GM23338 (cell line): ENCODE measurements at regions not wholly inside any gene's neighbourhood (a gene's known extent, or its start where the extent isn't known, plus 50 kb on each side); places are given as distances from the start of the nearest gene placed in this dataset.

Experiments
- ATAC-seq: fragments of 200-7000 bp; cut with Tn5 transposase; 3 replicates; pipeline ENCODE4 v1.9.1; 2020
- DNase-seq: peaks from one replicate; pipeline ENCODE4 v3.0.0-alpha.2; 2015; ENCODE audit warnings: low spot score
- H2AFZ ChIP-seq: fragments of 200-600 bp; sonication (generic); 2 replicates; pipeline ENCODE4 v1.8.0; 2016; ENCODE audit warnings: antibody characterized with exemption, mild to moderate bottlenecking, moderate library complexity
- H3F3A ChIP-seq: fragments of 200-600 bp; sonication (generic); replicated peaks from 2 replicates; pipeline ENCODE4 v1.8.0; 2017; ENCODE audit warnings: antibody characterized with exemption, mixed run types, low read depth
- H3K27ac ChIP-seq: fragments of 200-600 bp; sonication (generic); 2 replicates; pipeline ENCODE4 v1.6.1; 2016; ENCODE audit warnings: low read depth
- H3K27me3 ChIP-seq: fragments of 200-600 bp; sonication (generic); 2 replicates; pipeline ENCODE4 v1.8.0; 2016; ENCODE audit warnings: mild to moderate bottlenecking, mixed run types, moderate library complexity; ENCODE audit not compliant: insufficient read depth
- H3K36me3 ChIP-seq: fragments of 200-600 bp; sonication (generic); 2 replicates; pipeline ENCODE4 v1.8.0; 2016; ENCODE audit warnings: mild to moderate bottlenecking; ENCODE audit not compliant: insufficient read depth
- H3K4me1 ChIP-seq: fragments of 200-600 bp; sonication (generic); 2 replicates; pipeline ENCODE4 v1.8.0; 2016; ENCODE audit warnings: mild to moderate bottlenecking, moderate library complexity; ENCODE audit not compliant: insufficient read depth
- H3K4me2 ChIP-seq: fragments of 200-600 bp; sonication (generic); 2 replicates; pipeline ENCODE4 v1.7.1; 2017; ENCODE audit warnings: mixed run types
- H3K4me3 ChIP-seq: fragments of 200-600 bp; sonication (generic); 2 replicates; pipeline ENCODE4 v1.6.1; 2016; ENCODE audit warnings: mixed run types
- H3K79me2 ChIP-seq: fragments of 200-600 bp; sonication (generic); replicated peaks from 2 replicates; pipeline ENCODE4 v1.8.0; 2017; ENCODE audit warnings: mild to moderate bottlenecking; ENCODE audit not compliant: insufficient read depth
- H3K9me2 ChIP-seq: fragments of 200-600 bp; sonication (generic); 2 replicates; pipeline ENCODE4 v1.8.0; 2017; ENCODE audit not compliant: insufficient read depth
- H4K20me1 ChIP-seq: fragments of 200-600 bp; sonication (generic); replicated peaks from 2 replicates; pipeline ENCODE4 v1.8.0; 2017; ENCODE audit warnings: mild to moderate bottlenecking; ENCODE audit not compliant: insufficient read depth
- H3K27ac Mint-ChIP-seq: 2 replicates; pipeline ENCODE4 v1.8.0; 2020; ENCODE audit warnings: inconsistent platforms, mild to moderate bottlenecking, moderate library complexity, mixed read lengths
- H3K27me3 Mint-ChIP-seq: 3 replicates; pipeline ENCODE4 v1.8.0; 2022; ENCODE audit warnings: low read depth, mild to moderate bottlenecking, moderate library complexity, mixed read lengths, inconsistent platforms; ENCODE audit not compliant: insufficient read depth, poor library complexity
- H3K36me3 Mint-ChIP-seq: 3 replicates; pipeline ENCODE4 v1.8.0; 2021; ENCODE audit warnings: low read depth, mild to moderate bottlenecking, inconsistent platforms, moderate library complexity, mixed read lengths
- H3K4me1 Mint-ChIP-seq: 3 replicates; pipeline ENCODE4 v1.8.0; 2020; ENCODE audit warnings: mild to moderate bottlenecking, inconsistent platforms, mixed read lengths
- H3K4me3 Mint-ChIP-seq: 3 replicates; pipeline ENCODE4 v1.8.0; 2021; ENCODE audit warnings: moderate library complexity, mild to moderate bottlenecking, inconsistent platforms, mixed read lengths
- H3K9me3 Mint-ChIP-seq: 3 replicates; pipeline ENCODE4 v1.8.0; 2020; ENCODE audit warnings: moderate library complexity, mild to moderate bottlenecking, inconsistent platforms, mixed read lengths
- CREB1 ChIP-seq: fragments of 250-450 bp; sonication (Bioruptor Pico); IDR thresholded peaks from 2 replicates; pipeline ENCODE4 v1.5.0; 2020; ENCODE audit warnings: low read depth, mild to moderate bottlenecking, moderate library complexity
- CTCF ChIP-seq, 2 experiments: fragments of 200-600 bp in 1 of 2; sonication (generic) in 1 of 2; conservative IDR thresholded peaks; 2 replicates each; pipeline versions ENCODE4 v1.5.1 to v1.6.1; 2016 to 2017; ENCODE audit warnings: antibody characterized with exemption in 2 of 2, low read depth in 2 of 2, mild to moderate bottlenecking in 2 of 2, moderate library complexity in 1 of 2
- EZH2 ChIP-seq: fragments of 200-600 bp; sonication (generic); IDR thresholded peaks from one replicate; pipeline ENCODE4 v1.8.0; 2017; ENCODE audit warnings: antibody characterized with exemption, mild to moderate bottlenecking, low read depth; ENCODE audit not compliant: unreplicated experiment
- EZH2phosphoT487 ChIP-seq: fragments of 200-600 bp; sonication (generic); IDR thresholded peaks from one replicate; pipeline ENCODE4 v1.8.1; 2018; ENCODE audit warnings: antibody characterized with exemption; ENCODE audit not compliant: unreplicated experiment
- JUNB ChIP-seq: IDR thresholded peaks from one replicate; pipeline ENCODE4 v1.6.1; 2016; ENCODE audit warnings: antibody characterized with exemption; ENCODE audit not compliant: unreplicated experiment
- NANOG ChIP-seq: IDR thresholded peaks from 2 replicates; pipeline ENCODE4 v1.6.1; 2016; ENCODE audit warnings: antibody characterized with exemption, borderline replicate concordance
- POLR2AphosphoS5 ChIP-seq: IDR thresholded peaks from 2 replicates; pipeline ENCODE4 v1.6.1; 2016; ENCODE audit warnings: antibody characterized with exemption, low read depth
- REST ChIP-seq: IDR thresholded peaks from one replicate; pipeline ENCODE4 v1.6.1; 2018; ENCODE audit warnings: antibody characterized with exemption; ENCODE audit not compliant: unreplicated experiment
- STAT1 ChIP-seq: IDR thresholded peaks from one replicate; pipeline ENCODE4 v1.6.1; 2016; ENCODE audit warnings: antibody characterized with exemption; ENCODE audit not compliant: unreplicated experiment
- ZNF114 ChIP-seq: fragments of 250-450 bp; sonication (Bioruptor Pico); IDR thresholded peaks from 2 replicates; pipeline ENCODE4 v1.5.0; 2020; ENCODE audit warnings: mild to moderate bottlenecking, moderate library complexity
- ZNF331 ChIP-seq: fragments of 250-450 bp; sonication (Bioruptor Pico); IDR thresholded peaks from 2 replicates; pipeline ENCODE4 v1.5.0; 2020; ENCODE audit warnings: low read depth, mild to moderate bottlenecking, moderate library complexity
- ZNF462 ChIP-seq: fragments of 250-450 bp; sonication (Bioruptor Pico); IDR thresholded peaks from 2 replicates; pipeline ENCODE4 v1.5.0; 2020; ENCODE audit warnings: mild to moderate bottlenecking, moderate library complexity
- TF ChIP-seq, protein P1 (sequence below): IDR thresholded peaks from 2 replicates; pipeline ENCODE4 v1.6.1; 2016; ENCODE audit warnings: antibody characterized with exemption

GRCh38 chr10:90435296-90435695 is 422.5 kb downstream of the HTR7 start:
- H3K27ac ChIP-seq, result no peak overlapping the region
- no peaks in the 10 kb centered on the region for H3K36me3 ChIP-seq
- peaks cover 5% of the 10 kb centered on the region; the same call in 2 of the 3 replicates for H3K4me1 Mint-ChIP-seq
- H3K27me3 ChIP-seq, result no peaks in the 10 kb centered on the region
- H3K9me2 ChIP-seq, result peaks cover 7% of the 10 kb centered on the region; the same call in 1 of the 2 replicates
- 0 out of 3 replicates have a peak, but pooled peaks cover 2% of the 10 kb centered on the region for H3K9me3 Mint-ChIP-seq
- H3K4me3 ChIP-seq, result no peak overlapping the region
- H2AFZ ChIP-seq, result no peak overlapping the region
- H3K79me2 ChIP-seq, result no peaks in the 10 kb centered on the region
- H3K36me3 Mint-ChIP-seq, result no peaks in the 10 kb centered on the region
- no peaks in the 10 kb centered on the region for H3F3A ChIP-seq
- H3K27me3 Mint-ChIP-seq, result no peaks in the 10 kb centered on the region
- H3K27ac Mint-ChIP-seq, result no peak overlapping the region
- H4K20me1 ChIP-seq, result no peaks in the 10 kb centered on the region
- ATAC-seq (no peak), DNase-seq (no peak)
- no peaks in the 10 kb centered on the region for H3K4me1 ChIP-seq
- H3K4me2 ChIP-seq, result no peak overlapping the region
- TF ChIP-seq, protein P1, sequence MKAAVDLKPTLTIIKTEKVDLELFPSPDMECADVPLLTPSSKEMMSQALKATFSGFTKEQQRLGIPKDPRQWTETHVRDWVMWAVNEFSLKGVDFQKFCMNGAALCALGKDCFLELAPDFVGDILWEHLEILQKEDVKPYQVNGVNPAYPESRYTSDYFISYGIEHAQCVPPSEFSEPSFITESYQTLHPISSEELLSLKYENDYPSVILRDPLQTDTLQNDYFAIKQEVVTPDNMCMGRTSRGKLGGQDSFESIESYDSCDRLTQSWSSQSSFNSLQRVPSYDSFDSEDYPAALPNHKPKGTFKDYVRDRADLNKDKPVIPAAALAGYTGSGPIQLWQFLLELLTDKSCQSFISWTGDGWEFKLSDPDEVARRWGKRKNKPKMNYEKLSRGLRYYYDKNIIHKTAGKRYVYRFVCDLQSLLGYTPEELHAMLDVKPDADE, result no peak
- no peak for TF ChIP-seq NANOG
- TF ChIP-seq EZH2phosphoT487, result no peak
- no peak for TF ChIP-seq CREB1
- TF ChIP-seq CTCF (conservative IDR thresholded peaks at IDR 0.05; ENCODE audit: low read depth in 2 of 2), result no peak
- TF ChIP-seq POLR2AphosphoS5, result no peak
- no peak for TF ChIP-seq ZNF331
- TF ChIP-seq JUNB, result no peak
- TF ChIP-seq REST, result no peak
- TF ChIP-seq ZNF114 (CRISPR knock-in tag), result no peak
- TF ChIP-seq EZH2, result no peak
- TF ChIP-seq STAT1, result no peak
- no peak for TF ChIP-seq ZNF462 (CRISPR knock-in tag)
- no peak overlapping the region for H3K4me3 Mint-ChIP-seq
